ENCODE measurements at regions not wholly inside any gene's neighbourhood (a gene's known extent, or its start where the extent isn't known, plus 50 kb on each side); places are given as distances from the start of the nearest gene placed in this dataset.

GRCh38 chr6:134447423-134447822 lies 129.5 kb upstream of the SGK1 start:
- TF ChIP-seq CTCF (IDR thresholded peaks at IDR 0.05) (no peak), POLR2A (IDR thresholded peaks at IDR 0.05) (no peak)
